Vagina (tissue), 2 donors: ENCODE measurements at regions not wholly inside any gene's neighbourhood (a gene's known extent, or its start where the extent isn't known, plus 50 kb on each side); places are given as distances from the start of the nearest gene placed in this dataset.

Experiments used
- CTCF ChIP-seq, 3 experiments: fragments of 450-650 bp in 2 of 3; fragments of 200-600 bp in 1 of 3; sonication (generic) in 1 of 3; IDR thresholded peaks; one replicate each; pipeline ENCODE4 v1.5.1; 2017 to 2019; ENCODE audit warnings: antibody characterized with exemption in 3 of 3, mild to moderate bottlenecking in 2 of 3, moderate library complexity in 2 of 3
- POLR2A ChIP-seq, 2 donors: fragments of 450-650 bp; IDR thresholded peaks; one replicate each; pipeline ENCODE4 v1.6.1; 2017; ENCODE audit warnings: antibody characterized with exemption in 2 of 2, mild to moderate bottlenecking in 2 of 2, moderate library complexity in 2 of 2

GRCh38 chr1:214103778-214104177 lies 116.0 kb downstream of the PROX1 start:
- TF ChIP-seq CTCF (IDR thresholded peaks at IDR 0.05) (no peak), POLR2A (IDR thresholded peaks at IDR 0.05) (no peak)
